Upper lobe of right lung (tissue), 1 donor: ENCODE measurements at regions not wholly inside any gene's neighbourhood (a gene's known extent, or its start where the extent isn't known, plus 50 kb on each side); places are given as distances from the start of the nearest gene placed in this dataset.

ENCODE experiments used
- ATAC-seq: fragments of 200-7000 bp; cut with Tn5 transposase; one replicate; pipeline ENCODE4 v1.9.1; 2020; ENCODE audit warnings: mild to moderate bottlenecking, moderate library complexity
- DNase-seq: peaks from one replicate; pipeline ENCODE4 v3.0.0-alpha.2; 2020
- H3K27ac ChIP-seq: fragments of 200-600 bp; one replicate; pipeline ENCODE4 v1.8.0; 2022
- H3K27me3 ChIP-seq: fragments of 200-600 bp; one replicate; pipeline ENCODE4 v1.8.0; 2022; ENCODE audit warnings: mild to moderate bottlenecking
- H3K36me3 ChIP-seq: fragments of 200-600 bp; one replicate; pipeline ENCODE4 v1.8.0; 2022
- H3K4me1 ChIP-seq: fragments of 200-600 bp; one replicate; pipeline ENCODE4 v1.8.0; 2022
- H3K4me3 ChIP-seq: fragments of 200-600 bp; one replicate; pipeline ENCODE4 v1.8.0; 2022; ENCODE audit warnings: mild to moderate bottlenecking
- H3K9me3 ChIP-seq: fragments of 200-600 bp; one replicate; pipeline ENCODE4 v1.8.0; 2022
- CTCF ChIP-seq: fragments of 200-600 bp; IDR thresholded peaks from one replicate; pipeline ENCODE4 v1.8.0; 2022; ENCODE audit warnings: antibody characterized with exemption
- intact Hi-C: fragments of 100-400 bp; cut with DNase I; formaldehyde crosslinking; loops from one replicate; pipeline ENCODE4 v1.11.0; 2022
- donor health status: DM: no; HTN: yes; CAD: no; lungs with severe emphysema.

GRCh38 chr14:42441615-42442014 is 834.9 kb downstream of the LRFN5 start:
- Histone ChIP-seq H3K27ac (no peak overlapping the region), H3K9me3 (no peaks in the 10 kb centered on the region), H3K36me3 (no peaks in the 10 kb centered on the region), H3K27me3 (no peaks in the 10 kb centered on the region), H3K4me1 (no peaks in the 10 kb centered on the region), H3K4me3 (no peak overlapping the region)
- no peak for ATAC-seq
- intact Hi-C loops = no loop called here
- no peak for DNase-seq
- TF ChIP-seq CTCF = no peak

DNA sequence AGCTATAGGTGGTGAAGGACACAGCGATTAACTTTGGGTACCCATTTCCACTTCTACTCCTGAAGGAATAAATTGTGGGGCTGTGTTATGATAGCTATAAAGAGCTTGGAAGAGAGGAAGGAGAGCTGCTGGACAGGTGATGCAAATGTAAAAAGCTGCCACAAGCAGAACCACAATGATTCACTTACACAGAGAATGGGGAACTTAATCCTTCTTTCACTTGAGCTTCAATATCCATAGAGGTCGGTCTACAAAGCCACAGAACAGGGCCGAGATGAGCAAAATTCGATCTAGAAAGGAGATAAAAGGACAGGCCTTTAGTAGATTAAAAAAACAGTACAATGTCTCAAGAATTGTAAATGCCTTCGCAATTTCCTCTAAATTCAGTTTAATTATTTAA is 831.1 kb downstream of the LRFN5 start:
- Histone ChIP-seq H3K4me1 (no peaks in the 10 kb centered on the region), H3K27me3 (no peaks in the 10 kb centered on the region), H3K9me3 (no peaks in the 10 kb centered on the region), H3K27ac (no peak overlapping the region), H3K36me3 (no peaks in the 10 kb centered on the region), H3K4me3 (no peak overlapping the region)
- intact Hi-C loops = no loop called here
- ATAC-seq (no peak), DNase-seq (no peak)
- no peak for TF ChIP-seq CTCF

DNA sequence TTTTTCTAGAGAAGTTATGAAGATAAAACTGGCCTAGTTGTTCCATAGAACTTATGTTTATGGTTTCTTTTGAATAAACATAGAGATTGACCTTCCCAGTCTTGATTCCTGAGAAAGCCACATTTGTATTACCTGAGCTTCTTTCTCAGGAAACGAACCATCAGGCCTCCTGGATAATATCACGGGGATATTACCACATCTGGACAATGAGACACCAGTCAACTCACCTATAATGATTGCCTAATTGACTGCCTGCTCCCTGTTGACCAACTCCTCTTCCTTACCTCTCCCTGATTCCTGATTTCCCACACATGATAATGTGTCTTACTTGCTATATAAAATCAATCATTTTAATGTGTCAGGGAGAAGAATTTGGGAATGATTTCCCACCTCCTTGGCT is 822.7 kb downstream of the LRFN5 start:
- H3K9me3 ChIP-seq = no peaks in the 10 kb centered on the region
- DNase-seq (no peak), ATAC-seq (no peak)
- H3K36me3 ChIP-seq = no peaks in the 10 kb centered on the region
- no peak for TF ChIP-seq CTCF
- no peak overlapping the region for H3K4me3 ChIP-seq
- H3K27me3 ChIP-seq = no peaks in the 10 kb centered on the region
- no peak overlapping the region for H3K27ac ChIP-seq
- H3K4me1 ChIP-seq = no peaks in the 10 kb centered on the region
- intact Hi-C loops = no loop called here

- intact Hi-C loops = no loop called here
- H3K27me3 ChIP-seq = no peaks in the 10 kb centered on the region
- H3K9me3 ChIP-seq = no peaks in the 10 kb centered on the region
- no peaks in the 10 kb centered on the region for H3K4me1 ChIP-seq
- no peak for TF ChIP-seq CTCF
- no peak overlapping the region for H3K4me3 ChIP-seq
- no peaks in the 10 kb centered on the region for H3K36me3 ChIP-seq
- DNase-seq = no peak
- no peak for ATAC-seq
- H3K27ac ChIP-seq = no peak overlapping the region
Observed at GRCh38 chr14:42428996-42429395, 822.3 kb downstream of the LRFN5 start.

GRCh38 chr14:42424501-42424900 is 817.8 kb downstream of the LRFN5 start:
- TF ChIP-seq CTCF = no peak
- H3K9me3 ChIP-seq = no peaks in the 10 kb centered on the region
- DNase-seq (no peak), ATAC-seq (no peak)
- no peaks in the 10 kb centered on the region for H3K27me3 ChIP-seq
- no peak overlapping the region for H3K4me3 ChIP-seq
- intact Hi-C loops = no loop called here
- no peak overlapping the region for H3K27ac ChIP-seq
- H3K4me1 ChIP-seq = no peaks in the 10 kb centered on the region
- no peaks in the 10 kb centered on the region for H3K36me3 ChIP-seq

DNA sequence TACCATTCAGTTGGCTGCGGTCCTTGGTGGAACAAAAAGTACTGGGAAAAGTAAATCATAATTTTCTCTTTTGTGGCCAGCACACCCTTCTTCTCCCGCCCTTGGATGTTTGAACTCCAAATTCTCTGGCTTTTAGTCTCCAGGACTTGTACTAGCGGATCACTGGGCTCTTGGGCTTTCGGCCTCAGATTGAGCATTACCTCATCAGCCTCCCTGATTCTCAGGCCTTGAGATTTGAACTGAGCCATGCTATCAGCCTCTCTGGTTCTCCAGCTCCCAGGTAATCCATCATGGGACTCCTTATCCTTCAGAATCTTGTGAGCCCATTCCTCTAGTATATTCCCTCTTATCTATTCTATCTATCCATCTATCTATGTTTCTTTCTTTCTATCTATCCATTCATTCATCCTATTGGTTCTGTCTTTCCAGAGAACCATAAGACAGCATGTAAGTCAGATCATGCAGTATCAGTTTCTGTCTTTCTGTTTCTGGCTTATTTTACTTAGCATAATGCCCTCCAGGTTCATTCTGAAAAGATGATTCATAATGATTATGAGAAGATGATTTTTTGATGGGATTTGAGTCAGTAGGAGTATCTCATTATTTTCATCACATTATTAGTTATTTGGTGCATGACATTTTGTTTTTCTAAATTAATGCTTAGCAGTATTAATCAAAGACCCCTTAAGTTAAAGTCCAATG is 814.9 kb downstream of the LRFN5 start:
- TF ChIP-seq CTCF = no peak
- no peak for ATAC-seq
- no peaks in the 10 kb centered on the region for H3K9me3 ChIP-seq
- H3K27me3 ChIP-seq = no peaks in the 10 kb centered on the region
- no peaks in the 10 kb centered on the region for H3K4me1 ChIP-seq
- H3K27ac ChIP-seq = no peak overlapping the region
- no peaks in the 10 kb centered on the region for H3K36me3 ChIP-seq
- no peak for DNase-seq
- H3K4me3 ChIP-seq = no peak overlapping the region
- intact Hi-C loops = no loop called here
